NK-92 treated with Interleukin-12 subunit alpha and Interleukin-12 subunit beta, amount 100 ng/mL, for 24 hours (cell line): ENCODE measurements at regions not wholly inside any gene's neighbourhood (a gene's known extent, or its start where the extent isn't known, plus 50 kb on each side); places are given as distances from the start of the nearest gene placed in this dataset.
"Not testable (repeated sequence)": the region's sequence is repeated elsewhere in the genome, so short reads cannot be mapped to it uniquely, and the experiment has no call there.

Experiments used
- DNase-seq: peaks from one replicate; lab custom pipeline; 2025; lab: John Stamatoyannopoulos, UW

GRCh38 chr5:56421246-56422075 lies 188.3 kb upstream of the ANKRD55 start:
- DNase-seq: no peak

GRCh38 chr5:56420323-56420722 lies 187.2 kb upstream of the ANKRD55 start:
- no peak for DNase-seq

- no peak for DNase-seq
These were observed 186.5 kb upstream of the ANKRD55 start for GRCh38 chr5:56419667-56420066.

GRCh38 chr5:56415356-56415765 lies 182.2 kb upstream of the ANKRD55 start:
- no peak for DNase-seq

- no peak for DNase-seq
These were observed 180.9 kb upstream of the ANKRD55 start for GRCh38 chr5:56414066-56414465.

GRCh38 chr5:56413546-56413945 lies 180.4 kb upstream of the ANKRD55 start:
- no peak for DNase-seq

GRCh38 chr5:56412601-56413379 lies 179.7 kb upstream of the ANKRD55 start:
- no peak for DNase-seq

- no peak for DNase-seq
These were observed 177.6 kb upstream of the ANKRD55 start for GRCh38 chr5:56410696-56411095.

- no peak for DNase-seq
These were observed 176.4 kb upstream of the ANKRD55 start for GRCh38 chr5:56409331-56410190.

- no peak for DNase-seq
These were observed 173.7 kb upstream of the ANKRD55 start for GRCh38 chr5:56406838-56407237.

- no peak for DNase-seq
These were observed 173.1 kb upstream of the ANKRD55 start for GRCh38 chr5:56406221-56406620.

GRCh38 chr5:56405116-56405908 lies 172.2 kb upstream of the ANKRD55 start:
- DNase-seq: no peak

- no peak for DNase-seq
These were observed 169.4 kb upstream of the ANKRD55 start for GRCh38 chr5:56402266-56403220.

GRCh38 chr5:56397796-56398195 lies 164.7 kb upstream of the ANKRD55 start:
- DNase-seq: not testable (repeated sequence)

- DNase-seq: no peak
These were observed 163.5 kb upstream of the ANKRD55 start for GRCh38 chr5:56396634-56397033.

- DNase-seq: no peak
These were observed 156.1 kb upstream of the ANKRD55 start for GRCh38 chr5:56389261-56389660.

- no peak for DNase-seq
These were observed 155.3 kb upstream of the ANKRD55 start for GRCh38 chr5:56388229-56388985.

- no peak for DNase-seq
These were observed 152.9 kb upstream of the ANKRD55 start for GRCh38 chr5:56386046-56386445.

- DNase-seq: no peak
These were observed 151.1 kb upstream of the ANKRD55 start for GRCh38 chr5:56384186-56384585.

GRCh38 chr5:56383761-56384160 lies 150.6 kb upstream of the ANKRD55 start:
- no peak for DNase-seq
